ENCODE measurements at regions not wholly inside any gene's neighbourhood (a gene's known extent, or its start where the extent isn't known, plus 50 kb on each side); places are given as distances from the start of the nearest gene placed in this dataset.

DNA sequence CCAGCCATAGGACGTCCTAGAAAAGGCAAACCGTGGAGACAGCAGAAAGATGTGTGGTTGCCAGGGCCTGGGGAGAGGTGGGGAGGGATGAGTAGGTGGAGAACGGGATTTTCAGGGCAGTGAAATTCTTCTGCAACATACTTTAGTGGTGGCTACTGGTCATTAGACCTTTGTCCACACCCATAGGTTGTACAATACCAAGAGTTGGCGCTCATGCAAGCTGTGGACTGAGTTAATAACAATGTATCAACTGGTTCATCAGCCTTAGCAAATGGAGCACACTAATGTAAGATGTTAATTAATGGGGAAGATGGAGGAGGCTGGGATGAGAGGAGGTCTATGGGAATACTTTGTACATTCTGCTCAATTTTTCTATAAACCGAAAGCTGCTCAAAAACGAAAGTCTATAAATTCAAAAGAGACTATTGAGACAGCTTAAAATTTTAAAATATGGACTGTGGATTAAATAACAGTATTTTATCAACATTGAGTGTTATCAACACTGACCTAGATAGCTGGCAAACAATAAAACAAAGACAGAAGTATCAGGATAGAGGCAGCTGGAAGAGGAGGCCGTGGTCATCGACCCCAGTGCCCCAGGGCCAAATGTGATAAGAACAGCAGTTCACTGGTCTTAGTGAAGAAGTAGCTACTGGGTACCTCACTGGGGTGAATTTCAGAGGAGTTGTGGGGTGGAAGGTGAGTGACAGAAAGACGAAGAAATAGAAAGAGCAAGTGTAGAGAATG lies 90.9 kb downstream of the SYNE3 start:
- TF ChIP-seq EZH2 (IDR thresholded peaks at IDR 0.05; ENCODE audit: borderline replicate concordance, low read depth, low read length, severe bottlenecking) (no peak), POLR2AphosphoS5 (IDR thresholded peaks at IDR 0.05; ENCODE audit: insufficient read depth, low read depth, low read length) (no peak), POLR2A (IDR thresholded peaks at IDR 0.05; ENCODE audit: low read depth, low read length) (no peak), FOS (IDR thresholded peaks at IDR 0.05; ENCODE audit: borderline replicate concordance, insufficient read depth, low read length) (no peak), MYC (IDR thresholded peaks at IDR 0.05; ENCODE audit: low read depth, low read length) (no peak)
- TF ChIP-seq, protein P1, sequence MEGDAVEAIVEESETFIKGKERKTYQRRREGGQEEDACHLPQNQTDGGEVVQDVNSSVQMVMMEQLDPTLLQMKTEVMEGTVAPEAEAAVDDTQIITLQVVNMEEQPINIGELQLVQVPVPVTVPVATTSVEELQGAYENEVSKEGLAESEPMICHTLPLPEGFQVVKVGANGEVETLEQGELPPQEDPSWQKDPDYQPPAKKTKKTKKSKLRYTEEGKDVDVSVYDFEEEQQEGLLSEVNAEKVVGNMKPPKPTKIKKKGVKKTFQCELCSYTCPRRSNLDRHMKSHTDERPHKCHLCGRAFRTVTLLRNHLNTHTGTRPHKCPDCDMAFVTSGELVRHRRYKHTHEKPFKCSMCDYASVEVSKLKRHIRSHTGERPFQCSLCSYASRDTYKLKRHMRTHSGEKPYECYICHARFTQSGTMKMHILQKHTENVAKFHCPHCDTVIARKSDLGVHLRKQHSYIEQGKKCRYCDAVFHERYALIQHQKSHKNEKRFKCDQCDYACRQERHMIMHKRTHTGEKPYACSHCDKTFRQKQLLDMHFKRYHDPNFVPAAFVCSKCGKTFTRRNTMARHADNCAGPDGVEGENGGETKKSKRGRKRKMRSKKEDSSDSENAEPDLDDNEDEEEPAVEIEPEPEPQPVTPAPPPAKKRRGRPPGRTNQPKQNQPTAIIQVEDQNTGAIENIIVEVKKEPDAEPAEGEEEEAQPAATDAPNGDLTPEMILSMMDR (IDR thresholded peaks at IDR 0.05; ENCODE audit: extremely low read depth in 1 of 2, insufficient read depth in 1 of 2, low read depth in 1 of 2, low read length in 2 of 2), result no peak
- TF ChIP-seq, protein P2, sequence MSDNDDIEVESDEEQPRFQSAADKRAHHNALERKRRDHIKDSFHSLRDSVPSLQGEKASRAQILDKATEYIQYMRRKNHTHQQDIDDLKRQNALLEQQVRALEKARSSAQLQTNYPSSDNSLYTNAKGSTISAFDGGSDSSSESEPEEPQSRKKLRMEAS (IDR thresholded peaks at IDR 0.05; ENCODE audit: insufficient read depth, insufficient read length), result no peak

Data from endothelial cell of umbilical vein (primary cell).